ENCODE measurements at regions not wholly inside any gene's neighbourhood (a gene's known extent, or its start where the extent isn't known, plus 50 kb on each side); places are given as distances from the start of the nearest gene placed in this dataset.

GRCh38 chr11:15616130-15617105, 501.7 kb downstream of the INSC start:
- TF ChIP-seq, protein P1, sequence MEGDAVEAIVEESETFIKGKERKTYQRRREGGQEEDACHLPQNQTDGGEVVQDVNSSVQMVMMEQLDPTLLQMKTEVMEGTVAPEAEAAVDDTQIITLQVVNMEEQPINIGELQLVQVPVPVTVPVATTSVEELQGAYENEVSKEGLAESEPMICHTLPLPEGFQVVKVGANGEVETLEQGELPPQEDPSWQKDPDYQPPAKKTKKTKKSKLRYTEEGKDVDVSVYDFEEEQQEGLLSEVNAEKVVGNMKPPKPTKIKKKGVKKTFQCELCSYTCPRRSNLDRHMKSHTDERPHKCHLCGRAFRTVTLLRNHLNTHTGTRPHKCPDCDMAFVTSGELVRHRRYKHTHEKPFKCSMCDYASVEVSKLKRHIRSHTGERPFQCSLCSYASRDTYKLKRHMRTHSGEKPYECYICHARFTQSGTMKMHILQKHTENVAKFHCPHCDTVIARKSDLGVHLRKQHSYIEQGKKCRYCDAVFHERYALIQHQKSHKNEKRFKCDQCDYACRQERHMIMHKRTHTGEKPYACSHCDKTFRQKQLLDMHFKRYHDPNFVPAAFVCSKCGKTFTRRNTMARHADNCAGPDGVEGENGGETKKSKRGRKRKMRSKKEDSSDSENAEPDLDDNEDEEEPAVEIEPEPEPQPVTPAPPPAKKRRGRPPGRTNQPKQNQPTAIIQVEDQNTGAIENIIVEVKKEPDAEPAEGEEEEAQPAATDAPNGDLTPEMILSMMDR (IDR thresholded peaks at IDR 0.05), result no peak
- TF ChIP-seq POLR2A (IDR thresholded peaks at IDR 0.05), result no peak
- Histone ChIP-seq H3K27me3 (no peaks in the 10 kb centered on the region), H3K4me3 (no peak overlapping the region), H3K9me3 (no peaks in the 10 kb centered on the region), H3K4me1 (no peaks in the 10 kb centered on the region), H3K36me3 (no peaks in the 10 kb centered on the region), H3K27ac (no peak overlapping the region)
- no peak for DNase-seq
- intact Hi-C loops (cut with DNase I; ENCODE audit: low total_unique reads), result no loop called here

DNA sequence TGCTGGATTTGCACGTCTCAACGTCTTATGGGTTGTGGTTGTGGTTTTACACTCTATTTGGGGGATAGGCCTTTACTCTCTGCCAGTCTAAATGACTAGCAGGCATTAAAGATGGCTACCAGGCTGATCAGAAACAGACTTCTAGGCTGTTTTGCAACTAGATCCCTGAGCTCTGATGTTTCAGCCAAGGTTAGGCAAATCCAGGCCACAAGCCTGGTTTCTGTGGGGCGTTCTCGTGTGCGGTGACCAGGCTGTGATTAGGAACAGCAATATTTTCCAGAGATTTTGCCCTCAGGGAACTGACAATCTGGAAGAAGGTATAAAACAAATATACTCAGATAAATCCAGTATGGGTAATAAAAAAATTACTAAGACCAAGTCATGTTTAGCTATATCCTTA, 502.4 kb downstream of the INSC start:
- no peaks in the 10 kb centered on the region for H3K4me1 ChIP-seq
- DNase-seq, result no peak
- H3K27me3 ChIP-seq, result no peaks in the 10 kb centered on the region
- no peak overlapping the region for H3K4me3 ChIP-seq
- no peak overlapping the region for H3K27ac ChIP-seq
- H3K36me3 ChIP-seq, result no peaks in the 10 kb centered on the region
- intact Hi-C loops (cut with DNase I; ENCODE audit: low total_unique reads), result no loop called here
- TF ChIP-seq, protein P1 (IDR thresholded peaks at IDR 0.05), result no peak
- no peak for TF ChIP-seq POLR2A (IDR thresholded peaks at IDR 0.05)
- H3K9me3 ChIP-seq, result no peaks in the 10 kb centered on the region

DNA sequence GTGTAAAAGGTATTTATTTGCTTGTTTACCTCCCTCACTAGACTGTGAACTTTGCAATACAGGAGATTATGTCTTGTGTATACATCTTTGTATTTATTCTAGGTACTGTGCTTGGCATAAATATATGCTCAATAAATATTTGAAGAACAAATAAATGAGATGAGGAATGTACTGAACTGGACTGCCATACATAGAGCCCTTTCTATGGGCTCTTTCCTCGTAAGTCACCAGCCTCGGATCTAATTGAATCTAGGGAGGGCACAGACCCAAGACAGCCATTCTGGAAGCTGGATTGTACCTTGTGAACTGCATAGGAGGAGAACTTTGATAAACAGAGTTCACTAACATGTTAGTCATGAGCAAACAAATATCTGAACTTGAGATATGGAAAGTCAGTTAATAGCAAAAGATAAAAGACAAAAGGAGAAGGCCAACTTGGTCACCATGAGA, 503.9 kb downstream of the INSC start:
- Histone ChIP-seq H3K4me3 (no peak overlapping the region), H3K4me1 (no peaks in the 10 kb centered on the region), H3K27me3 (no peaks in the 10 kb centered on the region), H3K36me3 (no peaks in the 10 kb centered on the region), H3K27ac (no peak overlapping the region), H3K9me3 (no peaks in the 10 kb centered on the region)
- intact Hi-C loops (cut with DNase I; ENCODE audit: low total_unique reads), result no loop called here
- DNase-seq, result no peak
- no peak for TF ChIP-seq POLR2A (IDR thresholded peaks at IDR 0.05)
- TF ChIP-seq, protein P1 (IDR thresholded peaks at IDR 0.05), result no peak

- Histone ChIP-seq H3K27me3 (no peaks in the 10 kb centered on the region), H3K36me3 (no peaks in the 10 kb centered on the region), H3K9me3 (no peaks in the 10 kb centered on the region), H3K4me1 (no peaks in the 10 kb centered on the region), H3K27ac (no peak overlapping the region), H3K4me3 (no peak overlapping the region)
- intact Hi-C loops (cut with DNase I; ENCODE audit: low total_unique reads), result no loop called here
- DNase-seq, result no peak
- TF ChIP-seq, protein P1 (IDR thresholded peaks at IDR 0.05), result no peak
These were observed 506.8 kb downstream of the INSC start for GRCh38 chr11:15621565-15621964.

DNA sequence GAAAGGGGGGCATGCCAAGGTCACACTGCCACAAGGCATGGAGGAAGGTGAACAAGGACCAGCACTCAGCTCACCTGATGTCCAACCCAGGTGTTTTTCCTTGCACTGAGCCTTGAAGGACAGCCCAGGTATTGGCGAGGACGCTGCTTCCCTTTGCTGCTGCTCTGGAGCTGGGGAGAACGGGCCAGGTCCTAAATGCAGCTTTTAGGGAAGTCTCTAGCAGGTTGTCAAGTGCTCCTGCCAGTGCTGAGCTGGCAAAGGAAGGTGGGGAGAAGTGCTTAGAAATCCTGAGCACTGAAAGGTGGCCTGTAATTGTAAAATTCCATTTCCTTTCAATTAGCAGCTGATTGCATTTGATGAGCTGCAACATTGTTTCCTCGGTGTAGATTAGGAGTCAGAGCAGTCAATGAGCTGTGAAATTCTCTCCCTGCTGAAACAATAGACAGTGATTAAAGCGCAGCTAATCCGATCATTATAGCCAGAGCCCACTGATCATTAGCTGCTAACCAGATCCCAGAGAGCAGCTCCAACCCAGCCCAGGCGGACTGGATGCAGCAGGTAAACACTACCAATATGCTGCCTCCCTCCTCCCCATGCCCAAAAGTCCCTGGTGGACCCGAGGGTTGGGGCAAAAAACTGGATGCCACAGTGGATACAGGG, 507.6 kb downstream of the INSC start:
- Histone ChIP-seq H3K27ac (no peak overlapping the region), H3K4me3 (no peak overlapping the region), H3K27me3 (no peaks in the 10 kb centered on the region), H3K36me3 (no peaks in the 10 kb centered on the region), H3K9me3 (no peaks in the 10 kb centered on the region), H3K4me1 (no peaks in the 10 kb centered on the region)
- intact Hi-C loops (cut with DNase I; ENCODE audit: low total_unique reads), result no loop called here
- DNase-seq, result no peak
- TF ChIP-seq POLR2A (IDR thresholded peaks at IDR 0.05), result no peak
- TF ChIP-seq, protein P1 (IDR thresholded peaks at IDR 0.05), result no peak

Data from uterus (tissue), 3 donors.